GDM1 (cell line): ENCODE measurements at regions not wholly inside any gene's neighbourhood (a gene's known extent, or its start where the extent isn't known, plus 50 kb on each side); places are given as distances from the start of the nearest gene placed in this dataset.
"Not testable (repeated sequence)": the region's sequence is repeated elsewhere in the genome, so short reads cannot be mapped to it uniquely, and the experiment has no call there.

ENCODE experiments used
- DNase-seq: peaks from one replicate; lab custom pipeline; 2025; lab: John Stamatoyannopoulos, UW

DNA sequence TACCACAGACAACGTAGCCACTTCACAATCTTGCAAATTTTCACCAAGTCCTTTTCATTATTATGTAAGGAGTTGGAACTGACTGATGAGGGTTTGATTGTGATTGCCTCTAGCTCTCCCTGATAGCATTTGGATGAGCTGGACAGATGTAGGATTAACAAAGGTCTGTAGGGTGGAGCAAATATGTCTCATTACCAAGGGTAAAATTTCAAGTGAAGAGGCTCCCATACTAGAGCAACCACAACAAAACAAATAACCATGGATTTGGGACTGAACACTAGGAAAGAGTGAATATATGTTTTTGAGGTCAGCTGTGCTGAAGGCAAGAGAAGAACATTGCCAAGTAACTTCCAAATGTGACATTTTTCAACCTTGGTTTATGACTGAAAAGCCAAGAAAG is 281.7 kb downstream of the NEBL start:
- DNase-seq: no peak

DNA sequence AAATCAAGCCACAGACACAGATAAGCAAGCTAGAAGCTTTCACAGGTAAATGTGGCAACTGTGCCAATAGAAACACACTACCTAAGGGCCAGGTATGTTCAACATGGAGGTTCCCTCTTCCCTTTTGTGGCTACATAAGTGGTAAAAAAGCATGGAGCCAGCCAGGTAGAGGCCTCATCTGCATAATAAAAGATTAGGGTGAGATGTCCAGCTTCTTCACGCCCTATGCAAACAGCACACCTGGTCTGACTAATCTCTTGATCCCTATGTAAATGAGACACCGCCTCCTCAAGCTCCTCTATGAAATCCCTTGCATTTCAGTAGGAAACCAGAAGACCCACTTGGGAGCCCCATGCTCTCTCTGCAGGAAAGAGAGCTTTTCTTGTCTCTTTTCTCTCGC is 282.2 kb downstream of the NEBL start:
- no peak for DNase-seq

DNA sequence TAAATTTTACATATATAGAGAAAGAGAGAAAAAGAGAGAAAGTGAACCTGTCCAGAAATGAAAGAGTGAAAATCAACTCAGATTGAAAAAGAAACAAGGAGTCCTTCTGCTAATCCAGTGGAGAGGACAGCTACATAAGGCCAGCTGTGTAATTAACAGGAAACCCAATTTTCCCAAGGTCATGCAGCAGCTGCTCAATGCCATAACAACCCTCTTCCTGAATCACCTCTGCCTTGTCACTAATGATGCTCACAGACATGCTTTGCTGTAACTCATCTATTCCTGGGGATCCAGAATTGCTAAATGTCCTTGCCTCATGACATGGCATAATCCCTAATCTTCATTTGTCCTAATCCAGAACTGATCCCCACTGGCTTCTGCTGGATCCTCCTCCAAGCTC is 288.6 kb downstream of the NEBL start:
- DNase-seq: no peak

DNA sequence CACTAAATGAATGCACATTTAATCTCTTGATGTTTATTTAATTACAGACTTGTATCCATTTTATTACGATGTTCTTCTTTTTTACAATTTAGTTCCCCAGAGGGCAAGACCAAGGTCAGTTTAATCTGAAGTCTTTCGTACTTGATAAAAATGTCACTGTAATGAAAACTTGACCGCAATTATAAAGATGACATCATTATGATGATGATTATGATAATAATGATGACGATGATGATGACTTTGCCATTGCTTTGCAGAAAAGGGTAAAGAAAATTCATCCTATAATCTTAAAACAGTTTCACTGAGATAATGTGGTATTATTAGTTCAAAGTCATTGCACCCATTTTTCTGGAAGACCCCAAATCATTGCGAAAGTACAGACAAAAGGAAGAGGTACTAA is 290.1 kb downstream of the NEBL start:
- DNase-seq: no peak

DNA sequence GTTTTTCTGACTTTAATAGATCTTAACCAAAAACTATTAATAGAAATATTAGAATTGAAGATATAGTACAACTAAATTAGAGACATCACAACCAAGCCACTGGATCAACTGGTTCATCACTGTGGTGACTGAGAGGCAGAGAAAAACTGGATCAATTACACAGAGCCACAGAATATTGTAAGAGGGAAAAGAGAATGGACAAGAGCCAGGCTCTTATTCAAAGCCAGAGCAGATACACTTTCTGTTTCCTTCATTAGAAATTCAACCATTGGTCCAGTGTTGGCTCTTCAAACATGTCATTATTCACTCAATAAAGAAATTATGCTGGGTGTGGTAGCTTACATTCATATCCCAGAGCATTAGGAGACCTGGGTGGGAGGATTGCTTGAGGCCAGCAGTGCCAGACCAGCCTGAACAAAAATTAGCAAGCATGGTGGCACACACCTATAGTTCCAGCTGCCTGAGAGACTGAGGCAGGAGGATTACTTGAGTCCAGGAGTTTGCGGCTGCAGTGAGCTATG is 295.1 kb downstream of the NEBL start:
- DNase-seq: no peak

DNA sequence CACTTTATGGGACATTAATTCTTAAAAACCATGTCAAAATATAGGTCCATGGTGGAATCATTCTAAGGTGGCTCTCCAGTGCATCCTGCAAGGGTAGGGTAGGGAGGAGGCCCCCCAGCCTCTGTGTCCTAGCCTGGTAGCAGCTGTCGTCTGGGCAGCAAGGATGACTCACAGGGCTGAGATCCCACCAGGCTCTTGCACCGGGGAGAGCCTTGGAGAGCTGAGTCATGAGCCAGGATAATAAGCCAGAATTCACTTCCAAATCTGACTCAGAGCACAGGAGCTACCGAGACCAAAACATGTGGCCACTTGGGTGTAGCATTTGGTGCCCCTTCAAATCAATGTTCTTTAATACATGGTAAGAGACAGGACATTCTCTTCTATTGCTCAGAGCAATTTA is 298.5 kb downstream of the NEBL start:
- DNase-seq: no peak

DNA sequence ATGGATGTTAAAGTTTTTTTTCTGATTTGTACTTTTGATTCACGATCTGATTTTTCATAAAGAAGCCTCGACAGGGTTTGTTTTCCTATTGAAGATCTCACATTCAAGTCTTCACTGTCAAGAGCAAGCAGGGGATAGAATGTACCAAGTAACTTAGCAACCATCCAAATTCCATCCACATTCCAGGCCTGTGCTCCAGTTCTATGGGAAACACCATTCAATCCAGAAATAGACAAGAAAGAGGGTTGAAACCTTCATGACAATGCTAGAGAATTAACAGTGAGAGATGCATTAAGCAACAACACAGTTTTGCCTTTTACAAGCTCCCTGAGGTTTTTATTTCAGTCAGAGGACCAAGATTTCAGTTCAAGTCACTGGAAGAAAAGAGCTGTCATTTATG is 300.2 kb downstream of the NEBL start:
- DNase-seq: no peak

DNA sequence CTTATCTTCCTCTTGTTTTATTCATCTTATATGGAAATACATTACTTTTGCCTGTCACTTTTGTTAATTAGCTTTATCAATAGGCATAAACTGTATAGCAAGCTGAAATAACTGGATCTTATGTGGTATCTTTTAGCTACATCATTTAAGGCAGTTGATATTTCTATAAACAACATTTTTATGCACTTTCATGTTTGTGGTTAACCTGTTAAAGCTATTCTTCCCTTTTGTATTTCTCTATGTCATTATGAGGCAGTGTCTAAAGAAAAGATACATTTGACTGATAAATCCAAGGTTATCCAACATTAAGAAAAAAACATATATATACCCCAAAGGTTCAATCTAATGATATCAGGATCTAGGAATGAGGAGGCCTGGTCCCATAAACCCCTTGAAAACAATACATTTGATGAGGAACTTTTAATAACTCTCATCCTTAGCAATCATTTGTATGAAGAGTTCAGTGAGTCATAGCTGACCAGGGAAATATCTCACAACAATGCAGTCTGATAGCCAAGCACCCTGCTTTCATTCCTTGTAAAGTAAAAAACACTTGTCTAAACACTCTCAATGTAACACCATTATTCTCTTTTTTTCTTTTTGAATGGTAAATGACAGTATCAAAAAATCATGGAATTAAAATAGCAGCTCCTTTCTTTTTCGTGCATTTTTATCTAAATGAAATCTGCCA is 300.9 kb downstream of the NEBL start:
- no peak for DNase-seq

DNA sequence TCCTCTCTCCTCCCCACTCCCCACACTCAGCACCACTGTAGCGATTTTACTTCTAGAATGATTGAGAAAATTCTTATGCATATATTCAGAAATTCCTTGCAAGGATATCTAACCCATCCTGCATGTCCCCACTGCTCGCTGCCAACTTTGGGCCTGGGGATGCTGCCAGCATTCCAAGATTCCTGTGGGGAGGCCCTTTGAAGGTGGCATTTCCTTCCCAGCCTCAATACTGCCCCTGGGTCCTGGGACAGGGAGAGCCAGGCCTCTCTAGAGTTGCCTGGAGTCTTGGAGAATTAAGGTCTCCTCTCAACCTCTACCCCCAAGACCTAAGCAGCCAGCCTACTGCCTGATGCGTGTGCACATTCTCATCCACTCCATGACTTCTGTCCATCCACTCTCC is 303.5 kb downstream of the NEBL start:
- no peak for DNase-seq

DNA sequence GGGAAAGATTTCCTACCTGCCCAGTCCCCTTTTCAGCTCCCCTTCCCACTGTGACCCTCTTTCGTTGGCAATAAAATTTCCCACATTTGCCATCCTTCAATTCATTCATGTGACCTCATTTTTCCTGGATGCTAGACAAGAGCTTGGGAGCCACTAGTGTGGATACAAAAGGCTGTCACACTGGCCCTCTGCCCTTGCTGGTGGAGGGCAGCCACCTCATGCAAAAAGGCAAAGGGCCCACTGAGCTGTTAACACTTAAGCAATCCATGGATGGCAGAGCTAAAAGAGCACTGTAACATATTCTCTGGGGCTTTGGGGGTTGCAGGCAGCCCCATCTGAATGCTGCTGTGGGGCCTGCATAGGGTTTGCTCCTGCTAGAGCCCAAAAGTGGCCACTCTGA is 315.1 kb downstream of the NEBL start:
- DNase-seq: no peak

DNA sequence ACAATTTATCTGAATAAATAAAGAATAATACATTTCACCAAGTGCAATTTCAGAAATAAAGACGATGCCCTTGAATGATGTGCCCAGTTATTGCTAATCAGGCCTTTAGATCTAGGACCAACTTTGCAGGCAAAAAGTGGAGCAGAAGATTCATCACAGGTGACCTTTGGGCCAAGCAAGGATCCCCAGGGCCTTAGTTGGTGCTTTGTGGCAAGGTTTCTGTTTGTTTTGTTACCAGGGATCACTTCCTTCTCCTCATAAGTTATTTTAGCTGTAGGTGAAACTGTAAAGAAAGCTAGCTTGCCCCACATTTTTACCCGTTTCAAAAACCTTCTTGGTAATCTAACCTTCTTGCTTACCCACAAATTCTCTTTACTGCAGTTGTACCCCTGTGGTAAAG is 323.2 kb downstream of the NEBL start:
- no peak for DNase-seq

DNA sequence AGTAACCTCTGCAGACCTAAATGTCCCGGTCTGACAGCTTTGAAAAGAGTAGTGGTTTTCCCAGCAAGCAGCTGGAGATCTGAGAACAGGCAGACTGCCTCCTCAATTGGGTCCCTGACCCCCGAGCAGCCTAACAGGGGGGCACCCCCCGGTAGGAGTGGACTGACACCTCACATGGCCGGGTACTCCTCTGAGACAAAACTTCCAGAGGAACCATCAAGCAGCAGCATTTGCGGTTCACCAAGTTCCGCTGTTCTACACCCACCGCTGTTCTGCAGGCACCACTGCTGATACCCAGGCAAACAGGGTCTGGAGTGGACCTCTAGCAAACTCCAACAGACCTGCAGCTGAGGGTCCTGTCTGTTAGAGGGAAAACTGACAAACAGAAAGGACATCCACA is 341.1 kb downstream of the NEBL start:
- DNase-seq: not testable (repeated sequence)

DNA sequence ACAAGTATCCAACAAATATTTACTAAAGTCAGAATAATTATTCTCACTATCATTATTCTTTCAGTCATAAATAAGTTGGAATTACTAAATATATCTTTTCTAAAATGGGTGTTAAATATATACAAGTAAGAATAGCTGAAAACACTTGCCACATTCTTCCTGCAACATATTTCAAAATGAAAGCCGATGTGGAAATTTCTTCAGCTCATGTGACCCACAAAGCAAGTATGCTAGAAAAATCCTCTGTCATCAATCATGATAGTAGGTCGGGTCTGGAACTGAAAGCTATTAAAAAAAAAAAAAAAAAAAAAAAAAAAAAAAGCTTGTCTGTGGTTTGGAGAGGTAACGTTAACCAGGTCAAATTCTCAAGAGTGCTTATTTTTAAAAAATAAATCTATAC is 344.7 kb downstream of the NEBL start:
- DNase-seq: no peak

DNA sequence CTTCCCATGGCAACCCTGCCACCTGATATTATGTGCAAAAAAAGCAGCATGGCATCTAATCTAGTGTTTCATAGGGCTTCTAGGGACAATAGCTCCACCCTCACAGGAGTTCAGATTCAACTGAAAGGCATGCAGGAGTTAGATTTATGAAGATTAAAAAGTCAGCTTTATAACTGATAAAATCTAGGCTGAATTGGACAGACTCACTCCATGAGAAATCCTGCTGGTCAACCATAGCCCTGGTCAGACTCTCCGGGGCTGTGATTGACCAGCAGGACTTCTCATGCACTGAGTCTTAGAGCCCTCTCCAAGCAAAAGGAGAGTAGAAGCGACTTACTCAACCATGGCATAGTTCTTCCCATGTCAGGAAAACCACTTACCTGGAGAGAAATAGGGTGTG is 345.4 kb downstream of the NEBL start:
- no peak for DNase-seq

DNA sequence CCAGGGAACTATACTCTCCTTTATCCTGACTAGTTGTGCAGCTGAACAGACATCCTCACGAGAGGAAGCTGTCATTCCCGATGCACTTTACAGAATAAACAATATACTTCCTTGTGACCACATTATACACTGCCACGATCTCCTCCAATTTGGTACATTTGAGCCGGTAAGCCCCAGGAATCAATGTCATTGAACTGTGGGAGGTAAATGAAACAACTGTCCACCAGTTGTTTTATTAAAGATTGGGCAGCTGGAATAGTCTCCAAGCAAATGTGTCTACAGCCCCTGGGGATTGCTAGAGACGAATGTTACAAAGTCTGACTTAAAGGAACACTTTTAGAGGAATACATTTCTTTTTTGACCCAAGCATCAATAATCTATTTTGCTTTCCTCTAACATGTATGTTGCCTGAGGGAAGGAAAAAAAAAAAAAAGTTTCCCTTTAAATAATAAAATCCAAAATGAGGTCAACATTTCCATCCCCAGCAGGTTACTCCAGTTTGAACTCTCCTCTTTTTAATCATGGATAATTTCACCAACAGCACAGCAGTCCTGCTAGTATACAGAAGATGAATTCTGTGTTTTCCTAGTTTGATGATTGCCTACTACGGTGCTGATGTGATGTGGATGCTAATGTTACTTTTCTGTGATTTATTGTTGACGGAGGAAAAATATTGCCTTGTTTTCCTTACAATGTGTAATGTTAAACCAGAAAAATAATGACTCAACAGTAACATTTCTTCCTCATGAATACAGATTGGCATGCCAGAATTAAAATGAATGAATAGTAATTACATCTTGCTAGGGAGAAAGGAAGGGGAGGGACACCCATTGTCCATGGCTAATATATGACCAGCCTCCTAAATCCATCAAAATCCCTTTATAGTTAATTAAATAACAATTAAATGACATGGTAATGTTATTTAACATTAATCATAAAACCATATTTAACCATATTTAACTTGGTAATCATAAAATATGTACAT is 360.9 kb downstream of the NEBL start:
- no peak for DNase-seq

DNA sequence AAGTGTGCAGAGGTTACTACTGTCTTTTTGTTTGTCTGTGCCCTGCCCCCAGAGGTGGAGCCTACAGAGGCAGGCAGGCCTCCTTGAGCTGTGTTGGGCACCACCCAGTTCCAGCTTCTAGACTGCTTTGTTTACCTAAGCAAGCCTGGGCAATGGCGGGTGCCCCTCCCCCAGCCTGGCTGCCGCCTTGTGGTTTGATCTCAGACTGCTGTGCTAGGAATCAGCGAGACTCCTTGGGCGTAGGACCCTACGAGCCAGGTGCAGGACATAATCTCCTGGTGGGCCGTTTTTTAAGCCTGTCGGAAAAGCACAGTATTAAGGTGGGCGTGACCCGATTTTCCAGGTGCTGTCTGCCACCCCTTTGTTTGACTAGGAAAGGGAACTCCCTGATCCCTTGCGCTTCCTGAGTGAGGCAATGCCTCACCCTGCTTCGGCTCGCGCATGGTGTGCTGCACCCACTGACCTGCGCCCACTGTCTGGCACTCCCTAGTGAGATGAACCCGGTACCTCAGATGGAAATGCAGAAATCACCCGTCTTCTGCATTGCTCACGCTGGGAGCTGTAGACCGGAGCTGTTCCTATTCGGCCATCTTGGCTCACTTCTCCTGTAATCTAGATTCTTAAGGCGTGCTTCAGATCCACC is 365.7 kb downstream of the NEBL start:
- DNase-seq: not testable (repeated sequence)

DNA sequence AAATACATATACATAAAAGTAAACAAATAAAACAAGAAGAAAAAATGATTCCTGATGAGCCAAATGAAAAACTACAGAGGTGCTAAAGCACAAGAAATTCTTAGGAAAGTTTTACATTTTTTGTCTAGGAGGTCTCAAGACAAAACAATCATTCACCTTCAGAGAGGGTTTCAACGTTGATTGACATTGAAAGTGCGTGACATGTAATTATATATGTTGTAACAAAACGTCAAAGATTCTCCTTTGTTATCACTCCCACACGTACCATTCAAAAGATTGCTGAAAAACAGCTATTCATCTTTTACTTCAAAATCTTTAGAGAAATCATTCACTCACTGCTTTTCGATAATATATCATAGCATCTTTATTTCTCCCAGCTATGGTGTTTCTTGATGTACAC is 375.9 kb downstream of the NEBL start:
- DNase-seq: no peak

DNA sequence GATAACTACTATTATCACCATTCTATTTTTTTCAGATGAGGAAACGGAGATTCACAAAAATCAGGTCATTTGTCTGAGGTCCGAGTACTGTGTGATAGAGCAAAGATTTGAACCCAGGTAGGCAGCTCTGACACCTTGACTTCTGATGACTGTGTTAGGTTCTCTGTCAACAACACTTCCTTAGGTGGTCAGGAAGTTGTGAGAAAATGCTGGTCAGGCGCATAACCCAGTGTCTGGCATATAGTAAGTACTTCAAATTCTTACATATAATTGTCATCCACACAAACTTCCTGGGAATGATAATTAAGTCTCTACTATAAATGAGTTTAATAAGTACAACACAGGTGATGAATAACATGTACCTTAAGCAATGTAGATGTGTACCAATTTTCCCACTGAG is 381.5 kb downstream of the NEBL start:
- DNase-seq: no peak

DNA sequence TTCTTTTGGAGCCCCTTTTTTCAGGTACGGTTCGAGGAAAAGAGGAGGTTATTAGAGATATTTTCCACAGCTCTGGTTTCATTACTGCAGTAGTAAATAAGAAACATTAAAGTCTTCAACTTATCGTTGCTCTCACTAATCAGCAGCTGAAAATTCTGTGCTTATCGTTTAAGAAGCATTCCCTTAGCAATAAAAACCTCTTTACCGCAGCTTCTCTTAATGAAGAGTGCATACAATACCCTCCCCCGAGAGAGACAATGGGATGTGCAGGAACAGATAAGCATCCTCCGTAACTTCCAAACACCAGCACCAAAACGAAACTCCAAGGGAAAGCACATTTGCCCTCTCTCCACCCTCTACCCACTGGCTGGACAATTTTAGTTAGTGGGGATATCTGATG is 384.5 kb downstream of the NEBL start:
- no peak for DNase-seq

DNA sequence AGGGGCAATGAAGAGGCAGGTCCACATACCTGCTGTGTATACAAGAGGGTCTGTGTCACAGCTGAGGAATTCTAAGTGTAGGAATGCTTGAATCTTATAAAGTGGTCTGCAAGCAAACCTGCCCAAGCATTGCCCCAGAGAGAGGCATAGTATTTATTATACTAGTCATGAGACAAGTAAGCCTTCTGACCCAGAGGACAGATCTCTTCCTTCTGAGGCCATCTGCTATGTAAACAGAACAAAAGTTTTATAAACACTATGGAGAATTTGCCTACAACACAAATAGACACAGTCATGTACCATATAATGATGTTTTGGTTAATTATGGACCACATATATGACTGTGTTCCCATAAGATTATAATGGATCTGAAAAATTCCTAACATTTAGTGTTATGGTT is 388.2 kb downstream of the NEBL start:
- DNase-seq: no peak

DNA sequence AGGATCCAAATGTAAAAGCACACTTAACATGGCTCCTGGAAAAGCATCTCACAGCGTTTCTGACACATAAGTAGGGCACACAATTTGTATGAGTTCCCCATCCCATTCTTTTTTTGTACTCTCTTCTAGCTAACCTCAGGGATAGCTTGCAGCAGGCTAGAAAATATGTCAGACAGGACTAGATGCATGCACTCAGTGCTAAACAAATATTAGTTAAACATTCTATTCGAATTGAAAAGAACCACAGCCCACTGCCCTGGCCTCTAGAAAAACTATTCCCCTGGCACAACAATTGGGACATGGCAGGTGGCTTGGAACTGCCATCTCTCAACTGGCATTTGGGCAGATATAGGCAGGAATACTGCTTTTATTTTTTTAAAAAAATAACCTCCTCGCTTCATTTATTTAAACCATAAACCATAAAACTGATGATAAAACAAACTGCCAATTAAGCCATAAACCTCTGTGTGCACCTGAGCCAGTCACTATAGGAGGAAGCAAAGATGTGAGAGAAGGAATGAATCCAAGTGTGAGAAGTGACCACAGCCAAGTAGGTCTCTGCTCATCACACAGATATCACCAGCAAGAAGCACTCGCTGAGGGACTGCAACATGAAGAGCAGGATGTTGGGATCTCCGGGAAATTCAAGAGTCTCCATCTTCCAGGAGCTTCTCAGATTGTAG is 394.1 kb downstream of the NEBL start:
- no peak for DNase-seq

DNA sequence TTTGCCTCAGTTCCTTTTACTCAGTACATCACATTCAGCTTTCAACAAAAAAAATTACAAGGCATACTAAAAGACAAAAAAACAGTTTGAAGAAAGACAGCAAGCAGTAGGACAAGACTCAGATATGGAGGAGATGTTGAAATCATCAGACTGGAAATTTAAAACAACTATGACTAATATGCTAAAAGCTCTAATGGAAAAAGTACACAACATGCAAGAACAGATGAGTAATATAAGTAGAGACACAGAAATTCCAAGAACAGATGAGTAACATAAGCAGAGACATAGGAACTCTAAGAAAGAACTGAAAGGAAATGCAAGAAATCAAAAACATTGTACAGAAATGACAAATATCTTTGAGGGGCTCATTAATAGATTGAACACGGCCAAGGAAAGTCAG is 402.6 kb downstream of the NEBL start:
- no peak for DNase-seq
